ENCODE measurements at regions not wholly inside any gene's neighbourhood (a gene's known extent, or its start where the extent isn't known, plus 50 kb on each side); places are given as distances from the start of the nearest gene placed in this dataset.

DNA sequence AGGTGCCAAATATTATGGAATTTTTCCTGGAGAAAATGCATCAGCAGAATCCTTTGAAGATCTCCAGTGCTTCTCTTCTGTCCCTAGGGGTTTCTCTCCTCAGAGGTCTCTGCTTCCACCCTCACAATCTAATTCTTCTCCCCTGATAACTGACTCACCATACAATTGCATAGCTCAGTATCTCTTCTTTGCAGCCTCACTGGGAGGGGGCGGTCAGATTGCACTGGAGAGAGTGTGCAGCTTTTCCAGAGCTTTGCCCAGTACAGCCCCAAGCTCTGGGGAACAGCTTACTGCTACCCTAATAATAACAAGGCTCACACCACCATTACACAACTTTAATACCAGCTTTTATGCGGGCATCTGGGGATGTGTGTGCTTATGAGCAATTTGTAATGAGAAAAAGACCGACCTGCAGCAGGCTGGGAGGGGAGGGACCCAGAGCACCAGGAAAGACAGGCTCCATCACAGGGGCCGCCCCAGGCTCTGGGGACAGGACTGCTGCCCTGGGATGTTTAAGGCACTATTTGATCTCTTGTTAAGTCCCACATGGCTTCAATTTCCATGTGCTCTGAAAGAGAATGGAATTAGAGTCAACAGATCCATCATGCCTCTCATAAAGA lies 276.6 kb upstream of the SIX2 start:
- intact Hi-C loops (cut with DNase I; ENCODE audit: low total_unique reads) = no loop called here
- 84 to 94% (median 92%) methylated on average over 4 of the region's 4 CpGs for WGBS, 5 donors
- no peak for DNase-seq
- no peaks in the 10 kb centered on the region for H3K36me3 ChIP-seq
- no peak overlapping the region for H3K4me3 ChIP-seq
- H3K27me3 ChIP-seq (replicated peaks in 1 of 7) = peaks cover 0 to 12% (median 0%) of the 10 kb centered on the region in 7 donors
- H3K4me1 ChIP-seq = peaks cover 0 to 16% (median 0%) of the 10 kb centered on the region in 6 donors
- H3K9me3 ChIP-seq = peaks cover 0 to 4% (median 0%) of the 10 kb centered on the region in 8 donors
- TF ChIP-seq, protein P1, sequence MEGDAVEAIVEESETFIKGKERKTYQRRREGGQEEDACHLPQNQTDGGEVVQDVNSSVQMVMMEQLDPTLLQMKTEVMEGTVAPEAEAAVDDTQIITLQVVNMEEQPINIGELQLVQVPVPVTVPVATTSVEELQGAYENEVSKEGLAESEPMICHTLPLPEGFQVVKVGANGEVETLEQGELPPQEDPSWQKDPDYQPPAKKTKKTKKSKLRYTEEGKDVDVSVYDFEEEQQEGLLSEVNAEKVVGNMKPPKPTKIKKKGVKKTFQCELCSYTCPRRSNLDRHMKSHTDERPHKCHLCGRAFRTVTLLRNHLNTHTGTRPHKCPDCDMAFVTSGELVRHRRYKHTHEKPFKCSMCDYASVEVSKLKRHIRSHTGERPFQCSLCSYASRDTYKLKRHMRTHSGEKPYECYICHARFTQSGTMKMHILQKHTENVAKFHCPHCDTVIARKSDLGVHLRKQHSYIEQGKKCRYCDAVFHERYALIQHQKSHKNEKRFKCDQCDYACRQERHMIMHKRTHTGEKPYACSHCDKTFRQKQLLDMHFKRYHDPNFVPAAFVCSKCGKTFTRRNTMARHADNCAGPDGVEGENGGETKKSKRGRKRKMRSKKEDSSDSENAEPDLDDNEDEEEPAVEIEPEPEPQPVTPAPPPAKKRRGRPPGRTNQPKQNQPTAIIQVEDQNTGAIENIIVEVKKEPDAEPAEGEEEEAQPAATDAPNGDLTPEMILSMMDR (IDR thresholded peaks at IDR 0.05 in 8 of 11, conservative IDR thresholded peaks at IDR 0.05 in 3 of 11) = no peak
- TF ChIP-seq POLR2A (IDR thresholded peaks at IDR 0.05) = no peak
- no peak for TF ChIP-seq POLR2AphosphoS5 (IDR thresholded peaks at IDR 0.05)
- H3K27ac ChIP-seq = no peak overlapping the region

DNA sequence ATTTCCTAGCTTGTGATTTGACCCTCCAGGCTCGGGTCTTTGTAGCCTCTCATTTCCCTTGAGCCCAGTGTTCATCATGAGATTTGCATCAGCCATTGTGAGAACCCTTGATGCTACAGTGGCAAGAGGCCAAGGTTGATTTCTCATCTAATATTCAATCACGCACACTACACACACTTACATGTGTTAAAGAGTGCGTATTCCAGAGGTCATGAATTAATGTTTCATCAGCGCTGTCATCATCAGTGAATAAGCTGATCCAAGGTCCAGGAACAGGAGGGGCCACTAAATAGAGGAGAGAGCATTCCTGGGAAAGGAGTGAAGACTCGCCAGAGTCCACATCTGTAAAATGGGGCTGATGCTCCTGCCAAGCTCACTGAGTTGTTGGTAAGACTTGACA lies 276.1 kb upstream of the SIX2 start:
- WGBS, 5 donors = 84 to 92% (median 89%) methylated on average over 5 of the region's 5 CpGs
- DNase-seq = no peak
- Histone ChIP-seq H3K4me1 (peaks cover 0 to 15% (median 0%) of the 10 kb centered on the region in 6 donors), H3K4me3 (no peak overlapping the region), H3K36me3 (no peaks in the 10 kb centered on the region), H3K27ac (no peak overlapping the region), H3K9me3 (peaks cover 0 to 4% (median 0%) of the 10 kb centered on the region in 8 donors), H3K27me3 (replicated peaks in 1 of 7) (peaks cover 0 to 12% (median 0%) of the 10 kb centered on the region in 7 donors)
- intact Hi-C loops (cut with DNase I; ENCODE audit: low total_unique reads) = no loop called here
- TF ChIP-seq, protein P1 (IDR thresholded peaks at IDR 0.05 in 8 of 11, conservative IDR thresholded peaks at IDR 0.05 in 3 of 11) = no peak
- TF ChIP-seq POLR2AphosphoS5 (IDR thresholded peaks at IDR 0.05) (no peak), POLR2A (IDR thresholded peaks at IDR 0.05) (no peak)

DNA sequence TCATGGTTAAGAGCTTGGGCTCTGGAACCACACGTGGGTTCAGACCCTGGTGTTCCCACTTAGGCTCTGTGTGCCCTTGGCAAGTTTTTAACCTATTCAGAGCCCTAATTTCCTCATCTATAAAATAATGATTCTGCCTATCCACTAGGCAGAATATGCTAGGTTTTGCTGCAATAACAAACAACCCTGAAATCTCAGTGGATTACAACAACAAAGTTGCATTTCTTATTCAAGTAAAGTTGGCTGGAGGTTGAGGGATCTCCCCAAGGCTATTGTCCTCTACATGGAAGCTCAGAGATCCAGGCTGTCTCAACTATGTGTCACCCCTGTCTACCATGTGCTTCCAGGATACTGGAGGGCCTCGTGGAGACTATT lies 275.4 kb upstream of the SIX2 start:
- intact Hi-C loops (cut with DNase I; ENCODE audit: low total_unique reads) = no loop called here
- no peak overlapping the region for H3K27ac ChIP-seq
- no peaks in the 10 kb centered on the region for H3K36me3 ChIP-seq
- H3K9me3 ChIP-seq = peaks cover 0 to 4% (median 0%) of the 10 kb centered on the region in 8 donors
- H3K27me3 ChIP-seq (replicated peaks in 1 of 7) = peaks cover 0 to 12% (median 0%) of the 10 kb centered on the region in 7 donors
- H3K4me3 ChIP-seq = no peak overlapping the region
- no peak for DNase-seq
- WGBS, 5 donors = 49 to 89% (median 69%) methylated on average over 2 of the region's 2 CpGs
- peaks cover 0 to 8% (median 0%) of the 10 kb centered on the region in 6 donors for H3K4me1 ChIP-seq
- TF ChIP-seq POLR2A (IDR thresholded peaks at IDR 0.05) = no peak
- no peak for TF ChIP-seq POLR2AphosphoS5 (IDR thresholded peaks at IDR 0.05)
- TF ChIP-seq, protein P1 (IDR thresholded peaks at IDR 0.05 in 8 of 11, conservative IDR thresholded peaks at IDR 0.05 in 3 of 11) = no peak

DNA sequence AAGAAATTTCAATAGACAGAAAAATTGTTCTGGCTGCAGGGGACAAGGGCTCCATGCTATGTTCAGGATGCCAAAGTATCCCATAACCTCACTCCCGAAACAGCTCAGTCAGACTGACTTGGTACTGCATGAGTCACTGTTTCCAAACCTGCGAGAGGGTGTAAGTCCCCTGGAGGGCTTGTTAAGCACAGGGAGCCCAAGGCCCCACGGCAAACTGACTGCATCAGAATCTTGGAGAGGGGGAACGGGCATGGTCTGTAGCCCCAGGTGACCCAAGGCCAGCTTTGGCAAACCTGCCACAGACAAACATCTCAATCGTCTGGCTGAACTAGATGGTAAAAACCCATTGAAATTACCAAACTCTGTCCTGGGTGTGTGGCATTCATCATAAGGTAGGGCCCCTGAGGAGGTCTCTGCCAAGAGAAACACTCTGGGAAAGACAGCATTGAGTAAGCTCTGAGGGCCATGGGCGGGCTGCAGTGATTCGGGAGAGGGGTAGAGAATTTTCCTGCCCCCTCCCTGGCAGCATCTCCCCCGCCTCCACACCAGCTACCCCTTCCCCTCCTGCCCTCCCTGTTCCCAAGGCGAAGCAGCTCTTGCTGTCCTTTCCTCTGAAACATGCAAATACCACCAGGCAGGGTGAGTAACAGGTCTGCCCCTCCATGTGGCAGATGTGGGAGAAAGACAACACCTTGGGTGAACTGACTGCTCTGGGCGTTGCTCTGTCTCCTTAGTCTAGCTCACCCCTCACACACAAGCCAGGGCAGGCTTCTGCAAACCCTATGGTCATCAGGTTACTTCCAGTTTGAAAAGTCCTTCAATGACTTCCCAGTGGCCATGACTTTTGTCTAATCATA lies 274.7 kb upstream of the SIX2 start:
- Histone ChIP-seq H3K4me1 (peaks cover 0 to 2% (median 0%) of the 10 kb centered on the region in 6 donors), H3K4me3 (no peak overlapping the region), H3K9me3 (peaks cover 0 to 4% (median 0%) of the 10 kb centered on the region in 8 donors), H3K36me3 (no peaks in the 10 kb centered on the region), H3K27ac (no peak overlapping the region), H3K27me3 (replicated peaks in 1 of 7) (peaks cover 0 to 12% (median 0%) of the 10 kb centered on the region in 7 donors)
- intact Hi-C loops (cut with DNase I; ENCODE audit: low total_unique reads) = no loop called here
- DNase-seq = no peak
- WGBS, 5 donors = 72 to 90% (median 82%) methylated on average over 10 of the region's 10 CpGs
- no peak for TF ChIP-seq POLR2AphosphoS5 (IDR thresholded peaks at IDR 0.05)
- TF ChIP-seq, protein P1 (IDR thresholded peaks at IDR 0.05 in 8 of 11, conservative IDR thresholded peaks at IDR 0.05 in 3 of 11) = no peak
- TF ChIP-seq POLR2A (IDR thresholded peaks at IDR 0.05) = no peak

Measured in spleen (tissue), 11 donors.